ENCODE measurements at regions not wholly inside any gene's neighbourhood (a gene's known extent, or its start where the extent isn't known, plus 50 kb on each side); places are given as distances from the start of the nearest gene placed in this dataset.

GRCh38 chr11:80156062-80156461, 715.2 kb upstream of the TENM4 start (continued):
- TF ChIP-seq TSHZ2 (CRISPR knock-in tag; IDR thresholded peaks at IDR 0.05) = no peak
- TF ChIP-seq OSR1 (CRISPR knock-in tag; IDR thresholded peaks at IDR 0.05) = no peak
- TF ChIP-seq TOX (CRISPR knock-in tag; IDR thresholded peaks at IDR 0.05; ENCODE audit: borderline replicate concordance) = no peak

GRCh38 chr11:80155412-80156017, 714.7 kb upstream of the TENM4 start:
- ATAC-seq = peak; percentile 88
- TF ChIP-seq ZNF8 (CRISPR knock-in tag; IDR thresholded peaks at IDR 0.05) = no peak
- TF ChIP-seq CREB5 (CRISPR knock-in tag; IDR thresholded peaks at IDR 0.05; ENCODE audit: low read depth) = no peak
- no peak for TF ChIP-seq POU6F1 (CRISPR knock-in tag; IDR thresholded peaks at IDR 0.05; ENCODE audit: borderline replicate concordance, low read depth)
- no peak for TF ChIP-seq PATZ1 (CRISPR knock-in tag; IDR thresholded peaks at IDR 0.05; ENCODE audit: borderline replicate concordance)
- no peak for TF ChIP-seq ZC3H10 (CRISPR knock-in tag; IDR thresholded peaks at IDR 0.05)
- no peak for TF ChIP-seq CSRNP3 (CRISPR knock-in tag; IDR thresholded peaks at IDR 0.05)

GRCh38 chr11:80146232-80146631, 705.4 kb upstream of the TENM4 start:
- ATAC-seq = no peak

GRCh38 chr11:80144897-80145594, 704.2 kb upstream of the TENM4 start:
- TF ChIP-seq OSR1 (CRISPR knock-in tag; IDR thresholded peaks at IDR 0.05) = no peak
- ATAC-seq = no peak

More at GRCh38 chr11:80146232-80146631, 705.4 kb upstream of the TENM4 start:
- TF ChIP-seq TOX (CRISPR knock-in tag; IDR thresholded peaks at IDR 0.05; ENCODE audit: borderline replicate concordance) = no peak

- TF ChIP-seq PATZ1 (CRISPR knock-in tag; IDR thresholded peaks at IDR 0.05; ENCODE audit: borderline replicate concordance) = no peak
- TF ChIP-seq OSR1 (CRISPR knock-in tag; IDR thresholded peaks at IDR 0.05) = no peak
- no peak for TF ChIP-seq SNAI2 (CRISPR knock-in tag; IDR thresholded peaks at IDR 0.05)
- TF ChIP-seq PPARA (CRISPR knock-in tag; IDR thresholded peaks at IDR 0.05; ENCODE audit: borderline replicate concordance) = no peak
- no peak for TF ChIP-seq ZNF8 (CRISPR knock-in tag; IDR thresholded peaks at IDR 0.05)
- no peak for TF ChIP-seq ISL1 (CRISPR knock-in tag; IDR thresholded peaks at IDR 0.05)
- TF ChIP-seq CSDC2 (CRISPR knock-in tag; IDR thresholded peaks at IDR 0.05) = no peak
- no peak for TF ChIP-seq RARB (CRISPR knock-in tag; IDR thresholded peaks at IDR 0.05)
- TF ChIP-seq CREB5 (CRISPR knock-in tag; IDR thresholded peaks at IDR 0.05; ENCODE audit: low read depth) = no peak
- TF ChIP-seq ZFP3 (CRISPR knock-in tag; IDR thresholded peaks at IDR 0.05) = no peak
- no peak for TF ChIP-seq TOX (CRISPR knock-in tag; IDR thresholded peaks at IDR 0.05; ENCODE audit: borderline replicate concordance)
- no peak for TF ChIP-seq ZNF70 (CRISPR knock-in tag; IDR thresholded peaks at IDR 0.05)
- TF ChIP-seq ZFP30 (CRISPR knock-in tag; IDR thresholded peaks at IDR 0.05) = no peak
- TF ChIP-seq CSRNP3 (CRISPR knock-in tag; IDR thresholded peaks at IDR 0.05) = no peak
- TF ChIP-seq ZC3H10 (CRISPR knock-in tag; IDR thresholded peaks at IDR 0.05) = no peak
- no peak for TF ChIP-seq TCF4 (CRISPR knock-in tag; IDR thresholded peaks at IDR 0.05; ENCODE audit: borderline replicate concordance)
- no peak for ATAC-seq
These were observed 696.2 kb upstream of the TENM4 start for GRCh38 chr11:80136991-80137390.

All from SK-N-SH treated with all-trans-retinoic acid at 6 μM for 48 hours (cell line).